GM18517 (cell line): ENCODE measurements at regions not wholly inside any gene's neighbourhood (a gene's known extent, or its start where the extent isn't known, plus 50 kb on each side); places are given as distances from the start of the nearest gene placed in this dataset.

ENCODE experiments used
- ATAC-seq: cut with Tn5 transposase; IDR thresholded peaks from one replicate; pipeline ENCODE4 v1.9.1; 2021; ENCODE audit warnings: mild to moderate bottlenecking, moderate library complexity; ENCODE audit not compliant: unreplicated experiment

DNA sequence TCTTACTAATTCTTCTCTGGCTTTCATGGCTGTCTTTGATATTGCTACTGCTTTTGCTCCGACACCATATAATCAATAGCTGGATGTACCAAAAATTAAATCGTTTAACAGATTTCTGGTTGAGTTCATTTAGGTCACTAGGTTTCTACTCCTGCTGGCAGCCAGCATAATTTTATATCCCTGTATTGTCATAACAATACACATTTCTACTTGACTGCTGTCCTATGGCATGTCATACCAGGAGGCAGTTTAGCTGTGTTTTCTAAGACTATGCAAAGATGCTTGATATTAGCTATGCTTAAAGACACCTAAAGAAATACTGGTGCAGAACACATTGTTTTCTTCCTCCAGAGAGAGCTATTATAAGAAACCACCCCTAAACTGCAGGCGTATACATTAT is 337.2 kb upstream of the CDH6 start:
- no peak for ATAC-seq

DNA sequence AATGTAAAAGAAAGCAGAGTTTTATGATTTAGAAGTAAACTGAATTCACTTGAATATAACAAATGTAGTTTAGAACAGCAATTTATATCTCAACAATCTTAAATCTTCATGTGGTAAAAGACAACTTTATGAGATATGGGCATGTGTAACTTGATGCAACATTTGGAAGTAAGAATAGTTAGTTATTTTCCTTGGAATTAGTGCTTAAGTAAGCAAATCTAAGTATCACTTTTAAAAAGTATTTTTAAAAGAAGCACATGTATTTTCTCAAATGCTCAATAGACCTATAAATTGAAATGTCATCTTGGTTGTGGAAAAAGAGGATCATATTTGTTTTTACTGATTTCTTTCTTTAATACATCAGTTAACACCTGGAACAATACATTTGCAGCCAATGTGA is 340.3 kb upstream of the CDH6 start:
- ATAC-seq = no peak

DNA sequence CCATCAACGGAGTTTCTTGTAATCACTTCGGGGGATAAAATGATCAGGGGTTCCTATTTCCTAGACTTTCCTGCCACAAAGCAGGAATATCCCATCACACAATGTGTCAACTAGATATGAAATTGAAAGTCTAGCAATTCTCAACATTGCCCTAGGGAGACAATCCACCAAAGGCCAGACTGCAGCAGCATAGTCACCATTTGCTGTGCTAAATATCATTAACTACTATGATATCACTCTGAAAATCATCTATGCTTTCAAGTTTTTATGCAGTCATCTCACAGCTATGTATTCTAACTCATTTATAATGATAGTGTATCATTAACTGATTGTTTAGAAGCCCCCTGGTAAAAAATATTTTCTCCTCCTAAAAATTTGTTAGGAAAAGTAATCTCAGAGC is 342.6 kb upstream of the CDH6 start:
- ATAC-seq = no peak

DNA sequence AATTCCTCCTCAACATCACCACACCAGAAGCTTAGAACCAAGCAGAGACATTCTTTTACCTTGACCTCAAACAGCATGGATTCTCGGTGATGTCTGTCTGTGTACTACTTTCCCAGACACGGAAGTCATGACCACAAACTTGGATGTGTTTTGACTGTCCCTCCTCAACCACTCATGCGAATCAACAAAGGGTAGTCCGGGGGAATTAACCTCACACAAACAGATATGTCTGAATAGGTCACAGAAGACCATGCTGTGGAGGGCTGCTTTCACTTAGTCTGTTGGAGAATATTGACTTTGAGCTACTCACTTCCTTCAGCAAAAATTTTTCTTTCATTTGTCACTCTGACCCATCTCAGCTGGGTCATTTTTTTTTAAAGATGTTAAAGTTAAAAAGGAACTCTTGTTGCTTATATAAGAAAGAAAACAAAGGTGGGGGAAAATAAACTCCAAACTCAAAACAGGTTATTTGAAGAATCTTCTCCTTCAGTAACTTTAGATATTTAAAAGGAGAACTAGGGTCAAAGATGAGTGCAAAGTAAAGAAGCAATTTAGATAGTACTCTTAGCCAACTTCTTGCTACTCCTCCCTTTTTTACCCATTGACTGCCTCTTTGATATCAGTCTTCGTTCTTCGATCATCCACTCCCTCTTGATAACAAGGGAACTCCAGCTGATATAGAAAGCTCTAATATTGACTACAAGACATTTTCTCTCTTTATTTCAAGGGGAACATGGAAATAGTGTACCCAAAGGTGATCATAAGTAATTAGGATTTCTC is 343.4 kb upstream of the CDH6 start:
- ATAC-seq = no peak

DNA sequence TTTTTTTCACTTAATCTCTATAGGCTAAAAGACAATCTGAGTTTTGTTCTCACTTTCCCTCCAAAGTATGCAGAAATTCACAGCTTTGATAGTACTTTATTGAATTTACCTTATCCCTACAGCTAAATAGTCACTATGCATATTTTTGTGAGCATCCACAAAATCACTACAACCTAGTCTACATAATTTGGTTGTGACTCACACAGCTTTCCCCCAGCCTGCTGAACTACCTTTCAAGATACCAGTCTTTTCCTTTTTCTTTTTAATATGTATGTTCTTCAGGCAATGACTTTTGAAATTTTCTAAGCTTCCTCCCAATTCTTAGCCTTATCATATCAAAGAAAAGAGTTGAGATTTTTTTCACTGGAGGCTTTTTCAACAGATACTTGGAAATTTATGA is 347.3 kb upstream of the CDH6 start:
- no peak for ATAC-seq

DNA sequence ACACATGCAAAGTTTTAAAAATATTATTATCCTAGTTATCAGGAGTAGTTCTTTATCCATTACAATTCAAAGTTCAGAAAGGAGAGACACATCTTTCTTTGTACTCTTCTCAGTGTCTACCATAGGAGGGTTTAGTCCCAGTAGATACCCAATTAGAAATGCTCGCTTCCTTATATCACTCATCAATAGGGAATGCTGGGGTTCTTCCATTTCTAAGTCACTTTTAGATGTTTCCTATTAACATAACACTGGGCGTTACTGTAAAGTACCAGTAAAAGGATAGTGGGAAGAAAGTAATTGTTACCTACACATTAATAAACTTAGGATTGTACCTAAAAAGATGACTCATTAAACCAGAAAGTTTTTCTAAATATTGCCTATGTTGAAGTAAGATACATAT is 348.3 kb upstream of the CDH6 start:
- no peak for ATAC-seq

DNA sequence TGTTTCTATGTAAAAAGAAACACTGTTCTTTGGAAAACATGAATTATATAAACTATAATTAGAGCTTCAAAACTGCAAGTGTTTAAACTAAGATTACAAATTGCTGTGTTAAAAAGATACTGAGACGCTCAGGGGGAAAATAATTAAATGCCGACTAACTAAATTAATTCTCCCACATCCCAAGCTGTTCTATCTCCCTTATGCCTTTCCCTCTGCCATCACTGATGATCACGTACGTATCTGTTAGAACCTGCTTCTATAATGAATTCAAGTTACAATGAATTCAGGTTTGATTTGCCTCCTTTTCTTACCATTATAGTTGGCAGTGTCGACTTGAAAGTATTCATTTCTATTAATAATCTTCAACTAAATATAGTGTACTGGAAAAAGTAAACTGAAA is 349.9 kb upstream of the CDH6 start:
- ATAC-seq = no peak

DNA sequence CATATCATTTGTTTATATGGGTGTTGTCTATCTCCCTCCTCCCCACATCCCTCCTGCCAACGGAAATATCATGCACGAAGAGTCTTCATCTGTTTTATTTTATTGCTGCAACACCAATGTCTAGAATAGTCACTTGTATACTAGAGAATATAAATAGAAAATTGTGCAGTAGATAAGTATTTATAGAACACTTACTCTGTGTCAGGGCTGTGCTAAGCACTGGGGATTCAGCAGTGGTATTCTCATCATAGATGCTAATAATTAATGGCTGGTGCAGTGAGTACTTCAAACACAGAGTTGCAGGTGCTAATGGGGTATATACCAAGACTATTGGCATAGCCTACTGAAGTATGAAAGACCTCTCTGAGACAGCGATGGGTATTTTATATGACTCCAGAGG is 353.5 kb upstream of the CDH6 start:
- ATAC-seq = no peak

DNA sequence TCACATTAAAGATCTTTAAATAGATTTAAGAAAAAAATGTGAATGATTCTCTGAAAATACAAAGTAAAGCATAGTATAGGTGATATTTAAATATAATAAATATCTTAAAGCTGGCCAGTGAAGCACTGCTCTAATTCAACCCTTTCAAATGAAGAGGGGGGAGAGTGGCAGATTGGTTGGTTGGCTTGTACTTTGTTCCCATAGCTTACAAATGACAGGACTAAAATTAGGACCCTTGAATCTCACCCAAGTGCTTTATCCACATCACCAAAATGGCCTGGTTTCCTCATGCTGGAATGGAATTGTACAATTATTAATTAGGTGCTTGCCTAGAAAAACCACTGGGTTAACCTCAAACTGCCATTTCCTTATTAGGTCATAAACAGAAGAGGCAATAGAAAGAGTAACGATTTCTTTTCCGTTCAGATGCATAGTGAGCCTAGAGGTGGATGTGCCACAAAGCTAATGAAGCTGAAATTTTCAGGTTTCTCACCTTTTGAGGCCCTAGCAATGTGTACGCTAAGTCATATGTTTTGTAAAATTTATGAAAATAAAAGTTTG is 354.5 kb upstream of the CDH6 start:
- no peak for ATAC-seq

DNA sequence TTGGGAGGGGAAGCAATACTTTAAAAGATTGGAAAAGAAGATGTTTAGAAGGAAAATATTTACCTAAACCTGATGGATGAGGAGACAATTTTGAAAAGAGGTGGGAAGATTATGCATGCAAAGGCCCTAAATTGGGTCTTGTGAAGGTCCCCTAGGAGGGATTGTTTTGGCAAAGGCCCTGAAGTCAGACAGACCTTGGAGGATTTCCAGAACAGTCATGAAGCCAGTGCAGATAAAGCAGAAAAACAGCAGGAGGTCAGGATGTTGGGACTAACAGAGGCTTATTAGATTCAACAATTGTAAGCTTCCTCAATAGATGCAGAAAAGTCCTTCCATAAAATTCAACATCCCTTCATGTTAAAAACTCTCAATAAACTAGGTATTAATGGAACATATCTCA is 361.0 kb upstream of the CDH6 start:
- ATAC-seq = no peak

DNA sequence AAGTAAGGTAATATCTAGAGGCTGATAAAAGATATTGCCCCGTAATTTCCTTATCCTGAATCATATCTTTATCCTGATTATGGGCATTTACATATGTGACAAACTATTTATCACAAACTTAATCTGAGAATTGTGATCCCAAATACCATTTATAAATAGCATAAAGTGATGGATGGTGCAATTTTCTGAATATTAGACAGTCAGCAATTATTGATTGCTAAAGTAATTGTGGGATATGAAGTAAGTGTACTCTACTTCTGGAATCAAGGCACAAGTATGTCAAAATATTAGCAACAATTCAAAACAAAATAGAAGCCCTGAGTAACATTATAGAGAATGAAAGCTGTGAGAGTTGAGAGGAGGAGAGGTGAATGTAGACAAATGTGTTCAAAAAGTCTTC is 361.9 kb upstream of the CDH6 start:
- no peak for ATAC-seq

DNA sequence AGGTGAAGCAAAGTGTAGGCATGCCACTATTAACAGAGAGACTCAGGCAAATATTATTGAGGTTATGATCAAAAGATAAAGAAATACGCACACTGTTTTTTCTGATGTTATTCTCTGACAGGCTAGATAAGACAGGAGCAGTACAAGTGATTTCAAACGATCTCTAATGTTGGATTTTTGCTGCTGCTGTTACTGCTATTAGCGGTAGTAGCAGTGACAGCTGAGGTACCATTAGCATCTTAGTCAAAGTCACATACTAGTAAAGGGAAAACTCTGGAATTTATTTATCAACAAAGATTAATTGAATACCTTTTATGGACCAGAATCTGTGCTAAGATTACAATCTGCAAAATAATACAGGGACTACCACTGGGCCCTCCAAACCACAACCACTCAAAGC is 362.4 kb upstream of the CDH6 start:
- no peak for ATAC-seq

DNA sequence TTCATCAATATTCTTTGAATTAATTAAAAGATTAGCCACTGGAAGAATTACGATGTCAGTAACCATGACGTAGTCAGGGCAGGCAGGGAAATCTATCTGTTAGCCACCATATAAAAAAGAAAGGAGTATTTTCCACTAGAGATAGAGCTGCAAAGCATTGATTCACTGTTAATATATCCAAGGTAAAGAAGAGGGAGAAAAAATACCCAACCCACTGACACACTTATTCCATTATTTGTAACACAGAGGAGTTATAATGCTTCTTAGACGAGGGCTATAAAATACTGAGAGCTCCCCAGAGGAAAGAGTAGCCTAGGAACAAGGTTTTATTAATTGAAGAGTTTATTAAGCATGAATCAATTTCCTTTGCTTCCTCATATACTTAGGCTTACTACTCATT is 382.2 kb upstream of the CDH6 start:
- ATAC-seq = no peak

DNA sequence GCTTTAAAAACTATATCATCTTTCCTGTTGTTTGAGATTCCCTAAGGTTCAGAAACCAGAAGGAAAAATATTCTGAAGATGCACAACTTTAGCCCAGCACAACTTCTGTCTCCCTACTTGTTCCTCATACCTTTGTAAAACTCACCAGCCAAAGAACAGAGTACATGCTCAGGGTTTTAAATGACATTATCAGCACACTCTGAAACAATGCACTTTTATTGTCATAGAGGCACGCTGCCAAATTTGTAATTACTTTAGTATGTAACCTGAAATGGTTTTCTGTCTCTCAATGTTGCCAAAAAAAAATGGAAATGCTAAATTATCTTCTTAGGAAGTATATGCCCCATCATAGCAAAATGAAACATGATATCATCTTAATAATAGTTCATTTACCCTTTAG is 383.6 kb upstream of the CDH6 start:
- no peak for ATAC-seq

DNA sequence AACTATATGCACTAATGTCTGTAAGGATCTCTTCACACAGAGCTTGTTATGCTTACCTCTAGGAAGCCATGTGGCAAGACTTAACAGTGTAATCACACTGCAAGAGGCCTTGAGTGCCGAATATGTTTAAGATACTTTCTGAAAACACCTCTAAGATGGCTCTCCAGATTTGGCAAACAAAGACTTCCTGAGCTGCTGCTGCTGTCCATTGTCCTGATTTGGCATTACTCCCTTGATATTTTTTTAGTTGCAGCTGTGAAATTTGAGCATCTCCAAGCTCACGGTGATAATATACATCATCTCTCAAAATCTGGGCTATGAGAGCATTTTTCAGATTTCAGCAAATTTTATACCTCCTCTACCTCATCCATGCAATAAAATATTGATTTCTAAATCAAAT is 384.5 kb upstream of the CDH6 start:
- no peak for ATAC-seq

DNA sequence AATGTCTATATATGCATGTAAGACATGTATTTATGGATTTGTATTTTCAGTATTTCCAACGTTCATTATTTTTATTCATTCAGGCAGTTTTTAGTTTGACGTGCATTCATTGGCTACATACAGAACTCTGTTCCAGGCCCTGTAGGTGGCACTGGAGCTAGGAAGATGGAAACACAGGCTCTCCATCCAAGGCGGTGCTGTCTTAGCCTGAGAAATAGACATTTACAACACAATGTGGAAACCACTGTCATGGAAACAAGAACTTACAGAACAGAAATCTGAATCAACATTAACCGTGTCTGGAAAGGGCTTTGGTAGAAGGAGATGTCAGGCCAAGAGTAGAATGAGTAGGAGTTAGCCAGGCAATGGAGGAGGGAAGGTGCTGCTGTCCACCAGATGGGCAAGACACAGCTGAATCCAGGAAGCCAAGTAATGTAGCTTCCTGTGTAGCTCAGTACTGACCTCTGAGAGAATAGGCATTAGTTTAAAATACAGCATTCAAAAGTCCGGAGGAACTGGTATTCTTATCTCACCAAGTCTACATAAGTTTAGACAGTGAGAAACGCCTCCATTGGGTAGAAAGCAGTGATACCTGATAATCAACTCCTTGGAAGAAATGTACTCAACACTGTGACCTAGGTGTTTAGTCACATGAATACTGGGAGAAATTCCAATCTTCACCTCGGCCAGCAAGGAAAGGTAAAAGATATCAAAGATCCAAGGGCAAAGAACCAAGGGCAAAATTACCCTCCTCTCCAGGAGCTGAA is 388.6 kb upstream of the CDH6 start:
- ATAC-seq = no peak

DNA sequence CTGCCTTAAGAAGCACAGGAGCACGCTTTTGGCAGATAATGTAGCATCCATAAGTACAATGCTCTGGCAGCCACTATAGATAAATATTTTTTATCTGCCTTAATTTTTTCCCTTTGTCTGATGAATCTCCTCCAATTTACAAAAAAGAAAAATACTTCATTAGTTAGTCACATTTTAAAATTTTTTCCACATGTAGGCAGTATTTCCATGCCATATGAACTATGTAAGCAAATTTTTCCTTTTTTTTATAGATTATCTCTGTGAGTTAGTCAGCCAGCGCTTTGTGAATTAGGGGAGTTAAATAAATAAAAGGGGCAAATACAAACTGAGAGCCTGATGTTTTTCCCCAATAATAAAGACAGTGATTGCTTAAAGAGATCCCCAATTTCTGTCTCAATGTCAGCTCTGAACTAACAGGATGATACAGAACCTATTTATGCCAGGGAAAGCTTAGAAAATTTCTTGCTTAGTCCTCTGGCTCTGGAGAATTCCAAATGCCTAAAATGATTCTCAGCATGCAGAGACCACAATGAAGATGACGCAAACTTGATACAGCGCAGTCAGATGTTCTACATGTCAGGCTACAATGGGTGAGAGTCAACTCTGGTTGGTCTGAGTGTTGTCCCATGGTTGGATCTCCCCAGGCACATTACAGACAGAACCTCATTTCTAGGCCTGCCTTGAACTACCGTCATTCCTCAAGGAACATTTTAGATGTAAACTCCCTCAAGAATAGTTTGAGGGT is 390.4 kb upstream of the CDH6 start:
- ATAC-seq = no peak

DNA sequence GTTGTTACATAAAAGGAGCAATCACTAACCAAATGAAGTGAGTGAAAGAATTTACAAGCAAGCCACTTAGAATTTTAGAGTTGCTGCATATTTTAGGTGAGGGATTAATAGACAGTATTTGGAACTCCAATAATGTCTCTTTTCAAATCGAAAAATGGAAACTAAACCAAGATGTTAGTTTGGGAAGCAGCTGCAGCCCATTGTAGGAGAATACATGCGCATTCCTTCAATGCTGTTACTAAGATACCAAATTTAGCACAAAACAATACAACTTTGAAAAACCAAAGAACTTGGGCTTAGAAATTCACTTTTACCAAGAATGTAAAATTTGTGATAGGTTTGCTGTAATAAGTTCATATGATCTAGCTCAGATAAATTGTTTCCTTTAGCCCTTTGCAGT is 411.8 kb upstream of the CDH6 start:
- ATAC-seq = no peak

DNA sequence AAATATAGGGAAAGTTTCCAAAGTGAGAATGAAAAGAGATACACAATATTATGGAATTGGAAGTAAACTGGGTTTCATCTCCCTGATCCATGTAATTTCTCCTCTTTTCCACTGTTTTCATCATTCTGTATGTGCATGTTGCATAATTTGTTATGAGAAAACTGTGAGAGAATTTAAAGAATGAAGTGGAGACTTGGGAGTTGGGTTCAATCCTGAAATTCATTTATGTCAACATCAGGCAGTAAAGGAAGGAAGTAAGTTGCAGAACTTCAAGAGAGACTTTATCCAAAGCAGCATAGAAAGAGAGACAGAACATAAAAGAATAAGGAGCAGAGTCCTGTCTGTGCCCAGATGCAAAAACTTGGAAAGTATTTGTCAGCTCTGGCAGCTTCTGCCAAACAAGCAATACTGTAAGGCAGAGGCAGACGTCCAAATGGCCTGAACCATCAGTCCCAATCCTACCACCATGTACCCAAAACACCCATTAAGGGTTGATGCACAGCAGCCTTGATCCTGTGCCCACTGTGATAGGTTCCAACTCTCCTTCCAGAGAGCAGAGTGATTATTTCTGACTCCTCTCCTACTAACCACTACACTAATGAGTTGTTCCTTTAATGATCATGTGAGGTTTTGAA is 425.3 kb upstream of the CDH6 start:
- no peak for ATAC-seq

DNA sequence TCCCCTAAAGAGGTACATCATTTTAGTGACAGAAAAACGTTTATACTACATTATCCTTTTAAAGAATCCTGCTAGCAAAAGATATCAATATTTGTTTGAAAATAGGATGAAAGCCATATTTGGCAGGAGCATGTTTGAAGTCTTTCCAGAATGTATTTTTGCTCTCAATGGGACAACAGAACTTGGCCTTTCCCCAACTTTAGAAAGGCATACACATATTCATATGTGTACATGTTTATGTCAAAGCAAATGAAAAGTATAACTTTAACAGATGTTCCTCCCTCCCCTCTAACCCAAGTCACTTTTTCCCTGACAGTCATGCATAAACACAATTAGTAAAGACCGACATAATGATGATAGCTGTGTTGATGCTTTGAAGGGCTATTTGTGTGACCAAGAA is 427.8 kb upstream of the CDH6 start:
- no peak for ATAC-seq

DNA sequence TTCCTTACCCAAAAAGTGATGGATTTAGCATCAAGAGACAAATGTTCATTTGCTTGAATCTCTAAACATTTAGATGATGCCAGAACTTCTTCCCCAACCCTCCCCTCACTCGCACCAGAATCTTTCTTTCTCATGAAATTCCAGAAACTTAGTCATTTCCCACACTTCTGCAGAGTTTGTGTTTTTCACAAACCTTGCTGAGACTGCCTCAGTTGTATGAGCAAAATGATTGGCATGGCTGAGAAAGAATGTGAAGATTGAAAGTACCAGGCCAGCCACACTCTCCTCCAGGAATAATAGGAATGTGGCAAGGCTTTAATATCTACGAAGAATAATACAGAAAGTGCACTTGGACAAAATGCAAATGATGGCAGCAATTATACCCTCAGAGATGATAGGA is 428.3 kb upstream of the CDH6 start:
- no peak for ATAC-seq
